OCI-LY3 (cell line): ENCODE measurements at regions not wholly inside any gene's neighbourhood (a gene's known extent, or its start where the extent isn't known, plus 50 kb on each side); places are given as distances from the start of the nearest gene placed in this dataset.

Source experiments
- H2AFZ ChIP-seq: fragments of 200-600, 300-600 bp; shearing (Covaris generic); 2 replicates; pipeline ENCODE4 v1.6.0; 2014; ENCODE audit warnings: antibody characterized with exemption, low read depth, low read length
- H3K27ac ChIP-seq: fragments of 200-600, 300-600 bp; sonication (generic); 2 replicates; pipeline ENCODE4 v1.5.1; 2014; ENCODE audit warnings: mild to moderate bottlenecking, low read length, moderate library complexity, mixed read lengths
- H3K27me3 ChIP-seq: fragments of 200-600, 300-600 bp; sonication (generic); 2 replicates; pipeline ENCODE4 v1.6.1; 2014; ENCODE audit warnings: low read depth, low read length, mixed read lengths
- H3K36me3 ChIP-seq: fragments of 200-600, 300-600 bp; sonication (generic); replicated peaks from 2 replicates; pipeline ENCODE3; 2014; ENCODE audit warnings: low read depth, low read length, mixed read lengths
- H3K4me1 ChIP-seq: fragments of 300-600, 200-600 bp; sonication (generic); 2 replicates; pipeline ENCODE4 v1.6.1; 2014; ENCODE audit warnings: low read length, mixed read lengths
- H3K4me2 ChIP-seq: fragments of 200-600, 300-600 bp; sonication (generic); 2 replicates; pipeline ENCODE4 v1.6.1; 2014; ENCODE audit warnings: low read length, mixed read lengths
- H3K4me3 ChIP-seq: fragments of 300-600, 200-600 bp; sonication (generic); 2 replicates; pipeline ENCODE4 v1.5.1; 2014; ENCODE audit warnings: antibody characterized with exemption, mild to moderate bottlenecking, low read length, moderate library complexity
- H3K79me2 ChIP-seq: fragments of 300-600, 200-600 bp; shearing (Covaris generic); 2 replicates; pipeline ENCODE4 v1.6.1; 2014; ENCODE audit warnings: mild to moderate bottlenecking, low read length, mixed read lengths
- H3K9ac ChIP-seq: fragments of 300-600, 200-600 bp; shearing (Covaris generic); 2 replicates; pipeline ENCODE4 v1.6.0; 2014; ENCODE audit warnings: mild to moderate bottlenecking, low read length, moderate library complexity
- H3K9me3 ChIP-seq: fragments of 200-600, 300-600 bp; shearing (Covaris generic); 2 replicates; pipeline ENCODE4 v1.6.1; 2014; ENCODE audit warnings: low read length, mixed read lengths; ENCODE audit not compliant: insufficient read depth
- H4K20me1 ChIP-seq: fragments of 200-600, 300-600 bp; sonication (generic); 2 replicates; pipeline ENCODE4 v1.6.1; 2016; ENCODE audit warnings: low read length, mixed read lengths; ENCODE audit not compliant: insufficient read depth
- EZH2phosphoT487 ChIP-seq: fragments of 200-600 bp; shearing (Covaris generic); IDR thresholded peaks from 2 replicates; pipeline ENCODE4 v1.6.1; 2018; ENCODE audit warnings: antibody characterized with exemption, mixed run types, low read depth
- TF ChIP-seq, protein P1 (sequence below): fragments of 200-600, 300-600 bp; sonication (generic); IDR thresholded peaks from 2 replicates; pipeline ENCODE4 v1.5.1; 2014; ENCODE audit warnings: antibody characterized with exemption, low read length, low read depth

DNA sequence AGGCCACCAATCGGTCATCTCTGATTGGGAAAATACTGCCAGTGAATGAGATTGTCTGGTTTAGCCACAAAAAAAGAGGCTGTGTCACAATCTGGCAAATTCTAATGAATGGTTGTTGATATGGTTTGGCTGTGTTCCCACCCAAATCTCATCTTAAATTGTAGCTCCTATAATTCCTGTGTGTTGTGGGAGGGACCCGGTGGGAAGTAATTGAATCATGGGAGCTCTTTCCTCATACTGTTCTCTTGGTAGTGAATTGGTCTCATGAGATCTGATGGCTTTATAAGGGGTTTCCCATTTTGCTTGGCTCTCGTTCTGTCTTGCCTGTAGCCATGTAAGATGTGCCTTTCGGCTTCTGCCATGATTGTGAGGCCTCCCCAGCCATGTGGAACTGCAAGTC, 838.3 kb downstream of the SLC4A3 start:
- H3K4me1 ChIP-seq: no peaks in the 10 kb centered on the region
- H3K79me2 ChIP-seq: no peaks in the 10 kb centered on the region
- no peak overlapping the region for H3K27ac ChIP-seq
- H3K27me3 ChIP-seq: no peaks in the 10 kb centered on the region
- no peak for TF ChIP-seq EZH2phosphoT487
- TF ChIP-seq, protein P1, sequence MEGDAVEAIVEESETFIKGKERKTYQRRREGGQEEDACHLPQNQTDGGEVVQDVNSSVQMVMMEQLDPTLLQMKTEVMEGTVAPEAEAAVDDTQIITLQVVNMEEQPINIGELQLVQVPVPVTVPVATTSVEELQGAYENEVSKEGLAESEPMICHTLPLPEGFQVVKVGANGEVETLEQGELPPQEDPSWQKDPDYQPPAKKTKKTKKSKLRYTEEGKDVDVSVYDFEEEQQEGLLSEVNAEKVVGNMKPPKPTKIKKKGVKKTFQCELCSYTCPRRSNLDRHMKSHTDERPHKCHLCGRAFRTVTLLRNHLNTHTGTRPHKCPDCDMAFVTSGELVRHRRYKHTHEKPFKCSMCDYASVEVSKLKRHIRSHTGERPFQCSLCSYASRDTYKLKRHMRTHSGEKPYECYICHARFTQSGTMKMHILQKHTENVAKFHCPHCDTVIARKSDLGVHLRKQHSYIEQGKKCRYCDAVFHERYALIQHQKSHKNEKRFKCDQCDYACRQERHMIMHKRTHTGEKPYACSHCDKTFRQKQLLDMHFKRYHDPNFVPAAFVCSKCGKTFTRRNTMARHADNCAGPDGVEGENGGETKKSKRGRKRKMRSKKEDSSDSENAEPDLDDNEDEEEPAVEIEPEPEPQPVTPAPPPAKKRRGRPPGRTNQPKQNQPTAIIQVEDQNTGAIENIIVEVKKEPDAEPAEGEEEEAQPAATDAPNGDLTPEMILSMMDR: no peak
- H3K36me3 ChIP-seq: no peaks in the 10 kb centered on the region
- H3K9me3 ChIP-seq: no peaks in the 10 kb centered on the region
- H4K20me1 ChIP-seq: no peaks in the 10 kb centered on the region
- H3K9ac ChIP-seq: no peak overlapping the region
- H2AFZ ChIP-seq: no peak overlapping the region
- H3K4me2 ChIP-seq: no peak overlapping the region
- H3K4me3 ChIP-seq: no peak overlapping the region

DNA sequence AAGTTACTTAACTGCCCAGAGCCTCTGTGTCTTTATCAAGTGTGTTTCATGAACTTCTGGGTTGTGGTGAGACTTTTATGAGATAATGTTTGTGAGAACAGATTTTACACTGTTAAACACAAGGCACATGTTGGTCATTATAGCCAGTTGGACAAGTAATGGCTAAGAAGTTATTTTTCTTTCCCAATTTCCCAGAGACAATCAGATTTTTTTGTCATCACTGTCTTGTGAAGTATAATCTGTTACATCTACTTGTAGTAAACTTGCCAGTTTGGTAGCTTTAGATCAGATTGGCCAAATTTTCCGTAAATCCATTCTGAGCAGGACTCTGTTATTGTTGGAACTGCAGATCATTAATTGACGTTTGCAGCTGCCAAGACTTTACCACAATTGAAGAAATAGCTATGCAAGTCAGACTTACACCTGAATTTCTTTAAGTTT, 838.8 kb downstream of the SLC4A3 start:
- no peak overlapping the region for H3K4me3 ChIP-seq
- no peaks in the 10 kb centered on the region for H3K4me1 ChIP-seq
- H3K79me2 ChIP-seq: no peaks in the 10 kb centered on the region
- no peaks in the 10 kb centered on the region for H4K20me1 ChIP-seq
- H3K27me3 ChIP-seq: no peaks in the 10 kb centered on the region
- no peaks in the 10 kb centered on the region for H3K9me3 ChIP-seq
- H3K27ac ChIP-seq: no peak overlapping the region
- no peak overlapping the region for H2AFZ ChIP-seq
- no peaks in the 10 kb centered on the region for H3K36me3 ChIP-seq
- no peak overlapping the region for H3K9ac ChIP-seq
- TF ChIP-seq EZH2phosphoT487: no peak
- no peak overlapping the region for H3K4me2 ChIP-seq

DNA sequence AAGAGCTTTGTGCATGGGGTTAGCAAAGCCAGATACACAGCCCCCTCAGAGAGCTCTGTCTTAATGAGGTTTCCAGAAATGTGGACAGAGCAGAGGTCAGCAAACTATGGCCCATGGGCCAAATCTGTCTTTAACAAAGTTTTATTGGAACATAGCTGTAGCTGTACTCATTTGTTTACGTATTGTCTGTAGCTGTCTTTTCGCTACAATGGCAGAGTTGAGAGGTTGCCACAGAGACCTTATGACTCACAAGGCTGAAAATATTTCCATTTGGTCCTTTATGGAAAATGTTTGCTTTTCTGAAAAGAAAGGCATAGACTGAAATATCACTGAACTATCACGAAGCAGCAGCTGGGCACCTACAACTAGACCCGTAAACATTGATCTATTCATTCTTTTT, 841.8 kb downstream of the SLC4A3 start:
- no peaks in the 10 kb centered on the region for H3K79me2 ChIP-seq
- no peaks in the 10 kb centered on the region for H3K9me3 ChIP-seq
- no peaks in the 10 kb centered on the region for H3K4me1 ChIP-seq
- H4K20me1 ChIP-seq: no peaks in the 10 kb centered on the region
- H3K4me2 ChIP-seq: no peak overlapping the region
- H3K36me3 ChIP-seq: no peaks in the 10 kb centered on the region
- no peak overlapping the region for H3K9ac ChIP-seq
- no peak overlapping the region for H3K27ac ChIP-seq
- H3K27me3 ChIP-seq: no peaks in the 10 kb centered on the region
- H2AFZ ChIP-seq: no peak overlapping the region
- no peak for TF ChIP-seq EZH2phosphoT487
- TF ChIP-seq, protein P1: no peak
- H3K4me3 ChIP-seq: no peak overlapping the region

DNA sequence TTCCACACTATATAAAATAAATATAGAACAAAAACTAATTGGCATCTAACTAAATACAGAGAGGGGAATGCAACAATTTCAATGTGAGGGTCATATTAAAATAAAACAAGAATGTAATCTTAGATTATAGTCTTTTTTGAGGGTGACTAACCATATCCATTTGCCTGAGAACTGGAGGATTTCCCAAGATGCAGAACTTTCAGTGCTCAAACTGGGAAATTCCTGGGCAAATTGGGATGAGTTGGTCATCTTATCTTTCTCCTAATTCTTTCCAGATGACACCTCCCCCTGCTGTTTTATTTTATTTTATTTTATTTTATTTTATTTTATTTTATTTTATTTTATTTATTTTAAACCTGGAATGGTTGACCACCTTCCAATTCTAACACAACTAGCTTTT, 846.2 kb downstream of the SLC4A3 start:
- H4K20me1 ChIP-seq: no peaks in the 10 kb centered on the region
- H3K79me2 ChIP-seq: no peaks in the 10 kb centered on the region
- peaks cover 3% of the 10 kb centered on the region; the same call in 1 of the 2 replicates for H3K4me1 ChIP-seq
- H3K36me3 ChIP-seq: no peaks in the 10 kb centered on the region
- no peak overlapping the region for H3K4me2 ChIP-seq
- no peaks in the 10 kb centered on the region for H3K9me3 ChIP-seq
- H2AFZ ChIP-seq: no peak overlapping the region
- H3K9ac ChIP-seq: no peak overlapping the region
- no peak overlapping the region for H3K4me3 ChIP-seq
- H3K27me3 ChIP-seq: no peaks in the 10 kb centered on the region
- no peak overlapping the region for H3K27ac ChIP-seq
- TF ChIP-seq EZH2phosphoT487: no peak
- TF ChIP-seq, protein P1: no peak

DNA sequence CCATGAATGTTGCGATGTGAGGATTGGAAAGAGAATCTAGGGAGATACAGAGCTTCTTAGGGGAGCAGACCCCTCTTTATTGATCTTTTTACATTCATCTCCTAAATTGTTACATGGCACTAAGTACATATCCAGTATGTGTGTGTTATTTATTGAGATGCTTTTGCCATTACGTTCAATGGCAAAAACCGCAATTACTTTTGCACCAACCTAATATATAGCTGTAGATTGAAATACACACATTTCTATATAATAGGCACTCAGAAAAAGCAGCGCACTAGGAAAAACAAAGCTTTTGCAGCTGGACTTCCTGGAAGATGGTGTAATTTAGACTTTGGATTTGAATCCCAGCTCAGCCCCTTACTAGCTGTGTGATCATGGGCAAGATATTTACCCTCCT, 849.4 kb downstream of the SLC4A3 start:
- no peaks in the 10 kb centered on the region for H3K79me2 ChIP-seq
- no peaks in the 10 kb centered on the region for H3K36me3 ChIP-seq
- H3K9me3 ChIP-seq: no peaks in the 10 kb centered on the region
- H3K4me3 ChIP-seq: no peak overlapping the region
- H2AFZ ChIP-seq: no peak overlapping the region
- peaks cover 15% of the 10 kb centered on the region for H3K4me1 ChIP-seq
- no peaks in the 10 kb centered on the region for H3K27me3 ChIP-seq
- H3K27ac ChIP-seq: no peak overlapping the region
- no peak for TF ChIP-seq EZH2phosphoT487
- TF ChIP-seq, protein P1: no peak
- no peak overlapping the region for H3K9ac ChIP-seq
- H4K20me1 ChIP-seq: no peaks in the 10 kb centered on the region
- no peak overlapping the region for H3K4me2 ChIP-seq
